GM12878 (cell line): ENCODE measurements at regions not wholly inside any gene's neighbourhood (a gene's known extent, or its start where the extent isn't known, plus 50 kb on each side); places are given as distances from the start of the nearest gene placed in this dataset.

Source experiments
- ATAC-seq: fragments of 200-7000 bp; cut with Tn5 transposase; 3 replicates; pipeline ENCODE4 v1.9.1; 2020; ENCODE audit warnings: mild to moderate bottlenecking, moderate library complexity
- BruUV-seq: library from RNA; stranded (reverse); fragments of 400-500 nt; replicated peaks from 2 replicates; lab custom pipeline; 2021; lab: Mats Ljungman, UMichigan
- CTCF ChIA-PET: fragments of 300-600 bp; sonication (Branson Sonifier 250); formaldehyde crosslinking; extraction: SDS; loops from one replicate; lab custom pipeline; 2021; ENCODE audit warnings: inconsistent platforms; lab: Yijun Ruan, JAX
- POLR2A ChIA-PET: fragments of 350-600 bp; formaldehyde crosslinking; extraction: SDS; loops from one replicate; lab custom pipeline; 2021; ENCODE audit warnings: inconsistent platforms; lab: Charles Lee
- RAD21 ChIA-PET: fragments of 300-600 bp; sonication (Branson Sonifier 250); formaldehyde crosslinking; loops from one replicate; lab custom pipeline; 2023; ENCODE audit warnings: antibody characterized with exemption; ENCODE audit not compliant: unreplicated experiment; lab: Charles Lee
- SMC1A ChIA-PET: fragments of 300-600 bp; sonication (Branson Sonifier 250); formaldehyde crosslinking; loops from one replicate; lab custom pipeline; 2023; ENCODE audit not compliant: unreplicated experiment, uncharacterized antibody; lab: Charles Lee
- DNase-seq: peaks from one replicate; pipeline ENCODE4 v3.0.0-alpha.2; 2011; ENCODE audit warnings: low read depth, low spot score
- FAIRE-seq: peaks from 3 replicates; lab custom pipeline; 2011; peaks lifted over from hg19 to GRCh38; lab: Jason Lieb, UNC
- H2AFZ ChIP-seq: 2 replicates; pipeline ENCODE4 v1.6.0; 2011; ENCODE audit warnings: low read depth, low read length, control low read depth; ENCODE audit not compliant: control insufficient read depth
- H3K27ac ChIP-seq: 2 replicates; pipeline ENCODE4 v1.5.1; 2011; ENCODE audit warnings: control low read depth; ENCODE audit not compliant: control insufficient read depth, insufficient read depth
- H3K27me3 ChIP-seq, 2 experiments: replicated peaks in 1 of 2; 2 replicates each; pipeline versions ENCODE4 v1.6.0 to v1.6.1; 2011; ENCODE audit warnings: low read length in 1 of 2; ENCODE audit not compliant: control insufficient read depth in 2 of 2, insufficient read depth in 2 of 2
- H3K36me3 ChIP-seq, 2 experiments: 2 replicates each; pipeline ENCODE4 v1.5.1; 2011; ENCODE audit warnings: low read length in 1 of 2; ENCODE audit not compliant: control insufficient read depth in 2 of 2, insufficient read depth in 2 of 2
- H3K4me1 ChIP-seq: 2 replicates; pipeline ENCODE4 v1.6.1; 2011; ENCODE audit warnings: mild to moderate bottlenecking, low read length, moderate library complexity, mixed read lengths; ENCODE audit not compliant: control insufficient read depth, insufficient read depth
- H3K4me2 ChIP-seq: 2 replicates; pipeline ENCODE4 v1.6.0; 2011; ENCODE audit warnings: control low read depth; ENCODE audit not compliant: control insufficient read depth, insufficient read depth
- H3K4me3 ChIP-seq: fragments of 200-600 bp; sonication (generic); 2 replicates; pipeline ENCODE4 v1.5.1; 2016
- H3K79me2 ChIP-seq: 2 replicates; pipeline ENCODE4 v1.6.0; 2011; ENCODE audit warnings: low read length; ENCODE audit not compliant: control insufficient read depth, insufficient read depth
- H3K9ac ChIP-seq: 2 replicates; pipeline ENCODE4 v1.8.0; 2011; ENCODE audit warnings: low read length, control low read depth, mixed read lengths; ENCODE audit not compliant: control insufficient read depth, insufficient read depth
- H3K9me3 ChIP-seq: replicated peaks from 3 replicates; pipeline ENCODE4 v1.5.1; 2011; ENCODE audit warnings: mild to moderate bottlenecking, low read length; ENCODE audit not compliant: control insufficient read depth, insufficient read depth
- H4K20me1 ChIP-seq: 2 replicates; pipeline ENCODE4 v1.6.0; 2011; ENCODE audit not compliant: control insufficient read depth, insufficient read depth
- BMI1 ChIP-seq: fragments of 450-650 bp; IDR thresholded peaks from 2 replicates; pipeline ENCODE4 v1.6.1; 2016; ENCODE audit warnings: mild to moderate bottlenecking, moderate library complexity, borderline replicate concordance
- CHD4 ChIP-seq: fragments of 200-600 bp; sonication (generic); IDR thresholded peaks from 2 replicates; pipeline ENCODE4 v1.6.1; 2016; ENCODE audit warnings: mild to moderate bottlenecking
- GABPA ChIP-seq: IDR thresholded peaks from 2 replicates; pipeline ENCODE4 v1.6.1; 2014; ENCODE audit warnings: antibody characterized with exemption, low read depth, mild to moderate bottlenecking, inconsistent platforms
- IKZF1 ChIP-seq: fragments of 450-650 bp; conservative IDR thresholded peaks from 2 replicates; pipeline ENCODE4 v1.6.1; 2017; ENCODE audit warnings: antibody characterized with exemption, mild to moderate bottlenecking
- KLF5 ChIP-seq: fragments of 450-650 bp; IDR thresholded peaks from 2 replicates; pipeline ENCODE4 v1.6.1; 2014; ENCODE audit warnings: mild to moderate bottlenecking; ENCODE audit not compliant: partially characterized antibody
- NFIC ChIP-seq: IDR thresholded peaks from 2 replicates; pipeline ENCODE4 v1.6.1; 2012; ENCODE audit warnings: low read depth, mild to moderate bottlenecking, inconsistent platforms, low read length, moderate library complexity
- SUZ12 ChIP-seq: fragments of 200-600 bp; sonication (generic); IDR thresholded peaks from one replicate; pipeline ENCODE4 v1.6.1; 2018; ENCODE audit warnings: antibody characterized with exemption, mild to moderate bottlenecking; ENCODE audit not compliant: unreplicated experiment
- ZNF207 ChIP-seq: fragments of 450-650 bp; IDR thresholded peaks from 2 replicates; pipeline ENCODE4 v1.6.1; 2014; ENCODE audit warnings: antibody characterized with exemption, mild to moderate bottlenecking, borderline replicate concordance
- WGBS: methylation state at CpG from one replicate; pipeline ENCODE4 v1.1.6; 2016; ENCODE audit warnings: low lambda C conversion rate; ENCODE audit not compliant: insufficient replicate concordance, insufficient coverage; ENCODE audit errors: missing lambda C conversion rate; 5-methylcytosine and 5-hydroxymethylcytosine counted together
- in situ Hi-C: fragments of 300-500 bp; cut with MboI; formaldehyde crosslinking; loops from 9 replicates; pipeline ENCODE4 v1.14.3; 2018; ENCODE audit warnings: mixed read lengths
- intact Hi-C: fragments of 100-400 bp; cut with micrococcal nuclease; formaldehyde crosslinking; loops from one replicate; pipeline ENCODE4 v1.14.2; 2022; ENCODE audit not compliant: unreplicated experiment
- TF ChIP-seq, protein P1 (sequence below): fragments of 450-650 bp; formaldehyde crosslinking; IDR thresholded peaks from 2 replicates; pipeline ENCODE4 v1.4.0; 2022; ENCODE audit warnings: mild to moderate bottlenecking, moderate library complexity
- TF ChIP-seq, protein P2 (sequence below): IDR thresholded peaks from 2 replicates; pipeline ENCODE4 v1.6.1; 2012; ENCODE audit warnings: low read length, inconsistent platforms

DNA sequence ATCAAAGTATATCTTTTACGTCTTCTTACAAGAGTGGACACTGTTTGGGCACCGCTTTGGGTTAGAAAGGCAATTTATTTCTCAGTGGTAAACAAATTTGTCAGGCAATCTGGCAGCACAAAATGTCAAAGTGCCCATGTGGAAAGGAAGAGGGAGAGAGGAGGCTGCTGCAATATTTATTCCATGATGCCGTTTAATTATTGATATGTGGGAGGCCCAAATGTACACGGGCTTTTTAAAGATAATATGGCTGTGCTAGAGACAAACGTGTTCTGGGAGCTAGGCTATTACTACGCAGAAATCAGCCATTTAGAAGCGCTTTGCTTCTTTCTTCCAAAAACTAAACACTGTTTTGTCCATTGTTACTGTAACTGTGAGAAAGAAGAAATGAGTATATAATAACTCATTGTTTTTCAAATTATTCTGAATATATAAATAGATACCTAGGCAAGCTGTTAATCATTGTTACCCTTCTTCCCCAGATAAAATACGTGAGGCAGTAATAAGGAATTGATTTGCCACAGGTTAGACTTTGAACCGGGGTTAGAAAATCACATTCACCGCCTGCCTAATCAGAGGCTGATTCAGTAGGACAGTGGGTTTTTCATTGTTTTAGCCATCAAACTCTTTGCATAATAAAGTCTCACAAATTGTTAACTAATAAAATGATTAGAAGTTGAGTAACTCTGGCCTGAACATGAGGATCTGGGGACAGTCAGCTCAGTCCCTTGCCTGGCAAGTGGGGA lies 116.5 kb upstream of the FRMD4A start (continued):
- TF ChIP-seq, protein P1, sequence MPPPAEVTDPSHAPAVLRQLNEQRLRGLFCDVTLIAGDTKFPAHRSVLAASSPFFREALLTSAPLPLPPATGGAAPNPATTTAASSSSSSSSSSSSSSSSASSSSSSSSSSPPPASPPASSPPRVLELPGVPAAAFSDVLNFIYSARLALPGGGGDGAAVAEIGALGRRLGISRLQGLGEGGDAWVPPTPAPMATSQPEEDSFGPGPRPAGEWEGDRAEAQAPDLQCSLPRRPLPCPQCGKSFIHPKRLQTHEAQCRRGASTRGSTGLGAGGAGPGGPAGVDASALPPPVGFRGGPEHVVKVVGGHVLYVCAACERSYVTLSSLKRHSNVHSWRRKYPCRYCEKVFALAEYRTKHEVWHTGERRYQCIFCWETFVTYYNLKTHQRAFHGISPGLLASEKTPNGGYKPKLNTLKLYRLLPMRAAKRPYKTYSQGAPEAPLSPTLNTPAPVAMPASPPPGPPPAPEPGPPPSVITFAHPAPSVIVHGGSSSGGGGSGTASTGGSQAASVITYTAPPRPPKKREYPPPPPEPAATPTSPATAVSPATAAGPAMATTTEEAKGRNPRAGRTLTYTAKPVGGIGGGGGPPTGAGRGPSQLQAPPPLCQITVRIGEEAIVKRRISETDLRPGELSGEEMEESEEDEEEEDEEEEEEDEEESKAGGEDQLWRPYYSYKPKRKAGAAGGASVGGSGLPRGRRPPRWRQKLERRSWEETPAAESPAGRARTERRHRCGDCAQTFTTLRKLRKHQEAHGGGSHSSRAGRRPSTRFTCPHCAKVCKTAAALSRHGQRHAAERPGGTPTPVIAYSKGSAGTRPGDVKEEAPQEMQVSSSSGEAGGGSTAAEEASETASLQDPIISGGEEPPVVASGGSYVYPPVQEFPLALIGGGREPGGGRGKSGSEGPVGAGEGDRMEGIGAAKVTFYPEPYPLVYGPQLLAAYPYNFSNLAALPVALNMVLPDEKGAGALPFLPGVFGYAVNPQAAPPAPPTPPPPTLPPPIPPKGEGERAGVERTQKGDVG = no peak
- TF ChIP-seq KLF5 = no peak
- no peak for TF ChIP-seq ZNF207
- no peak for TF ChIP-seq NFIC

GRCh38 chr10:14439451-14440259 lies 108.9 kb upstream of the FRMD4A start:
- ATAC-seq (no peak), FAIRE-seq (no peak), DNase-seq (no peak)
- 13% methylated on average over 8 of the region's 8 CpGs for WGBS
- H3K36me3 ChIP-seq = no peaks in the 10 kb centered on the region
- RAD21 ChIA-PET = no interaction called here
- H3K27ac ChIP-seq = no peak overlapping the region
- no TSS peak for BruUV-seq
- H2AFZ ChIP-seq = no peak overlapping the region
- H4K20me1 ChIP-seq = no peaks in the 10 kb centered on the region
- H3K4me2 ChIP-seq = no peak overlapping the region
- TF ChIP-seq CHD4 (no peak), SUZ12 (no peak), GABPA (no peak), BMI1 (no peak), IKZF1 (no peak)
- TF ChIP-seq, protein P2, sequence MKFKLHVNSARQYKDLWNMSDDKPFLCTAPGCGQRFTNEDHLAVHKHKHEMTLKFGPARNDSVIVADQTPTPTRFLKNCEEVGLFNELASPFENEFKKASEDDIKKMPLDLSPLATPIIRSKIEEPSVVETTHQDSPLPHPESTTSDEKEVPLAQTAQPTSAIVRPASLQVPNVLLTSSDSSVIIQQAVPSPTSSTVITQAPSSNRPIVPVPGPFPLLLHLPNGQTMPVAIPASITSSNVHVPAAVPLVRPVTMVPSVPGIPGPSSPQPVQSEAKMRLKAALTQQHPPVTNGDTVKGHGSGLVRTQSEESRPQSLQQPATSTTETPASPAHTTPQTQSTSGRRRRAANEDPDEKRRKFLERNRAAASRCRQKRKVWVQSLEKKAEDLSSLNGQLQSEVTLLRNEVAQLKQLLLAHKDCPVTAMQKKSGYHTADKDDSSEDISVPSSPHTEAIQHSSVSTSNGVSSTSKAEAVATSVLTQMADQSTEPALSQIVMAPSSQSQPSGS = no peak
- TF ChIP-seq, all 136 proteins: peak for 0
- POLR2A ChIA-PET = no interaction called here
- CTCF ChIA-PET = no interaction called here
- no peaks in the 10 kb centered on the region for H3K79me2 ChIP-seq
- H3K4me1 ChIP-seq = no peaks in the 10 kb centered on the region
- intact Hi-C loops (no loop called here), in situ Hi-C loops (no loop called here)
- no peaks in the 10 kb centered on the region for H3K9me3 ChIP-seq
- SMC1A ChIA-PET = no interaction called here
- no peak overlapping the region for H3K4me3 ChIP-seq
- H3K27me3 ChIP-seq = no peaks in the 10 kb centered on the region; a peak in 1 of 4 replicates
- no peak overlapping the region for H3K9ac ChIP-seq
